A673 (cell line): ENCODE measurements at regions not wholly inside any gene's neighbourhood (a gene's known extent, or its start where the extent isn't known, plus 50 kb on each side); places are given as distances from the start of the nearest gene placed in this dataset.

Source experiments
- EZH2 ChIP-seq: fragments of 200-600 bp; sonication (generic); IDR thresholded peaks from 2 replicates; pipeline ENCODE4 v1.6.1; 2017; ENCODE audit warnings: borderline replicate concordance, low read depth, mild to moderate bottlenecking, mixed read lengths, antibody characterized with exemption, low read length; ENCODE audit not compliant: poor library complexity, severe bottlenecking
- TF ChIP-seq, protein P1 (sequence below): fragments of 300-800, 200-600 bp; sonication (generic); conservative IDR thresholded peaks from 2 replicates; pipeline ENCODE4 v1.5.1; 2017; ENCODE audit warnings: low read depth, mild to moderate bottlenecking, antibody characterized with exemption, low read length, moderate library complexity, mixed read lengths

DNA sequence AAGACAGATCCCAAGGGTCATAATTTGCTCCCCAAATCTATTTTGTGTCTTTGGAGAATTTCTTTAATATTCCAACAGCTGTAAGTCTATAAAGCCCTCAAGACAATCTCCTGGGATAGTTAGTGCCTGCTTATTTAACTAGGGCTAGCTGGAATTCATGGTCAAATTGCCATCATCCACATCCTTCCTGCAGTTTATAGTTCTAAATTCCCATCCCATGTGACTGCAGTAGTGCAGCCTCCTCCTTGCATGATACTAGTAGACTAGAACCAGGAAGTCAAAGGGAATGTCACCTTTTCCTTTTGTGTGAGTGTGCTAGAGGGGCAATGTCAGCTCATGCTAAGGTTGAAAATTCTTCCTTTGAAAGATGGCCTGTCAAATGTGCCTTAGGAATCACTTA, 214.8 kb upstream of the PIK3R1 start:
- TF ChIP-seq, protein P1, sequence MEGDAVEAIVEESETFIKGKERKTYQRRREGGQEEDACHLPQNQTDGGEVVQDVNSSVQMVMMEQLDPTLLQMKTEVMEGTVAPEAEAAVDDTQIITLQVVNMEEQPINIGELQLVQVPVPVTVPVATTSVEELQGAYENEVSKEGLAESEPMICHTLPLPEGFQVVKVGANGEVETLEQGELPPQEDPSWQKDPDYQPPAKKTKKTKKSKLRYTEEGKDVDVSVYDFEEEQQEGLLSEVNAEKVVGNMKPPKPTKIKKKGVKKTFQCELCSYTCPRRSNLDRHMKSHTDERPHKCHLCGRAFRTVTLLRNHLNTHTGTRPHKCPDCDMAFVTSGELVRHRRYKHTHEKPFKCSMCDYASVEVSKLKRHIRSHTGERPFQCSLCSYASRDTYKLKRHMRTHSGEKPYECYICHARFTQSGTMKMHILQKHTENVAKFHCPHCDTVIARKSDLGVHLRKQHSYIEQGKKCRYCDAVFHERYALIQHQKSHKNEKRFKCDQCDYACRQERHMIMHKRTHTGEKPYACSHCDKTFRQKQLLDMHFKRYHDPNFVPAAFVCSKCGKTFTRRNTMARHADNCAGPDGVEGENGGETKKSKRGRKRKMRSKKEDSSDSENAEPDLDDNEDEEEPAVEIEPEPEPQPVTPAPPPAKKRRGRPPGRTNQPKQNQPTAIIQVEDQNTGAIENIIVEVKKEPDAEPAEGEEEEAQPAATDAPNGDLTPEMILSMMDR = no peak
- no peak for TF ChIP-seq EZH2
